H1 (cell line): ENCODE measurements at regions not wholly inside any gene's neighbourhood (a gene's known extent, or its start where the extent isn't known, plus 50 kb on each side); places are given as distances from the start of the nearest gene placed in this dataset.

Experiments
- CTCF ChIA-PET: fragments of 300-600 bp; sonication (Branson Sonifier 250); formaldehyde crosslinking; loops from one replicate; lab custom pipeline; 2021; ENCODE audit not compliant: partially characterized antibody; lab: Charles Lee
- POLR2A ChIA-PET: fragments of 300-600 bp; sonication (Branson Sonifier 250); formaldehyde crosslinking; loops from one replicate; lab custom pipeline; 2021; ENCODE audit warnings: inconsistent platforms; ENCODE audit not compliant: partially characterized antibody; lab: Charles Lee
- DNase-seq, 2 experiments: peaks; one replicate each; pipeline versions ENCODE4 v3.0.0 to v3.0.0-alpha.2; 2010 to 2022; ENCODE audit warnings: low spot score in 2 of 2, low read depth in 1 of 2, mixed read lengths in 1 of 2
- FAIRE-seq: peaks from 2 replicates; lab custom pipeline; 2011; peaks lifted over from hg19 to GRCh38; lab: Jason Lieb, UNC
- H2AFZ ChIP-seq: 2 replicates; pipeline ENCODE4 v1.8.1; 2012; ENCODE audit warnings: low read length, inconsistent platforms
- H2AK5ac ChIP-seq: 2 replicates; pipeline ENCODE4 v1.6.1; 2013; ENCODE audit warnings: low read depth, low read length
- H2BK120ac ChIP-seq: replicated peaks from 2 replicates; pipeline ENCODE3; 2013; ENCODE audit warnings: low read depth, low read length, inconsistent platforms
- H2BK12ac ChIP-seq: 2 replicates; pipeline ENCODE4 v1.6.1; 2013; ENCODE audit warnings: low read depth, low read length
- H2BK15ac ChIP-seq: 2 replicates; pipeline ENCODE4 v1.6.1; 2013; ENCODE audit warnings: low read length
- H2BK20ac ChIP-seq: 2 replicates; pipeline ENCODE4 v1.6.1; 2013; ENCODE audit warnings: low read length
- H2BK5ac ChIP-seq: 2 replicates; pipeline ENCODE4 v1.6.1; 2013; ENCODE audit warnings: low read depth, low read length
- H3K14ac ChIP-seq: 2 replicates; pipeline ENCODE4 v1.6.1; 2013; ENCODE audit warnings: inconsistent platforms; ENCODE audit not compliant: insufficient read length
- H3K18ac ChIP-seq: 2 replicates; pipeline ENCODE4 v1.6.1; 2013; ENCODE audit warnings: low read length; ENCODE audit errors: extremely low read depth
- H3K23ac ChIP-seq: 2 replicates; pipeline ENCODE4 v1.6.1; 2013; ENCODE audit warnings: inconsistent platforms; ENCODE audit not compliant: insufficient read length
- H3K23me2 ChIP-seq: 2 replicates; pipeline ENCODE4 v1.6.1; 2013; ENCODE audit warnings: low read depth, low read length
- H3K27ac ChIP-seq: 2 replicates; pipeline ENCODE4 v1.6.1; 2011; ENCODE audit warnings: low read depth, low read length, inconsistent platforms
- H3K27me3 ChIP-seq, 4 experiments: replicated peaks in 1 of 4; 1 replicate in 1 of 4; 2 replicates in 3 of 4; pipeline versions ENCODE4 v1.6.1 to v1.8.1; 2011 to 2013; ENCODE audit warnings: low read length in 3 of 4, mild to moderate bottlenecking in 3 of 4, inconsistent platforms in 2 of 4, mixed read lengths in 2 of 4, moderate library complexity in 1 of 4; ENCODE audit not compliant: control insufficient read depth in 3 of 4, insufficient read depth in 3 of 4; ENCODE audit errors: extremely low read depth in 1 of 4
- H3K36me3 ChIP-seq, 4 experiments: 2 replicates each; pipeline versions ENCODE4 v1.6.1 to v1.8.1; 2011 to 2013; ENCODE audit warnings: mild to moderate bottlenecking in 4 of 4, low read length in 3 of 4, moderate library complexity in 2 of 4, control low read depth in 1 of 4, inconsistent platforms in 1 of 4; ENCODE audit not compliant: insufficient read depth in 4 of 4, control insufficient read depth in 2 of 4
- H3K4ac ChIP-seq: replicated peaks from 2 replicates; pipeline ENCODE3; 2013; ENCODE audit warnings: low read length, low read depth, mixed read lengths, inconsistent platforms; ENCODE audit not compliant: insufficient read length
- H3K4me1 ChIP-seq, 4 experiments: replicated peaks in 1 of 4; 1 replicate in 1 of 4; 2 replicates in 3 of 4; pipeline versions ENCODE4 v1.6.1 to v1.8.1; 2011 to 2013; ENCODE audit warnings: low read length in 3 of 4, inconsistent platforms in 2 of 4, mixed read lengths in 1 of 4; ENCODE audit not compliant: insufficient read depth in 4 of 4, control insufficient read depth in 3 of 4
- H3K4me2 ChIP-seq, 2 experiments: 2 replicates each; pipeline versions ENCODE4 v1.6.1 to v1.8.1; 2011 to 2013; ENCODE audit warnings: low read depth in 2 of 2, low read length in 2 of 2, control low read depth in 1 of 2, inconsistent platforms in 1 of 2, mild to moderate bottlenecking in 1 of 2; ENCODE audit not compliant: insufficient read depth in 1 of 2
- H3K4me3 ChIP-seq, 4 experiments: fragments of 200-600, 300-600 bp in 1 of 4; sonication (generic), shearing (Covaris generic), sonication (Bioruptor Twin) in 1 of 4; 2 replicates each; pipeline versions ENCODE4 v1.5.1 to v1.8.1; 2011 to 2016; ENCODE audit warnings: low read length in 4 of 4, low read depth in 3 of 4, control low read depth in 2 of 4, inconsistent platforms in 2 of 4, mild to moderate bottlenecking in 2 of 4, mixed read lengths in 1 of 4, moderate library complexity in 1 of 4; ENCODE audit not compliant: insufficient read depth in 2 of 4; ENCODE audit errors: extremely low read depth in 1 of 4
- H3K56ac ChIP-seq: replicated peaks from 2 replicates; pipeline ENCODE3; 2013; ENCODE audit warnings: low read depth, mild to moderate bottlenecking, mixed read lengths, low read length, inconsistent platforms; ENCODE audit not compliant: insufficient read length
- H3K79me1 ChIP-seq: 2 replicates; pipeline ENCODE4 v1.6.1; 2013; ENCODE audit warnings: low read depth, low read length, control low read depth
- H3K79me2 ChIP-seq, 2 experiments: 2 replicates each; pipeline versions ENCODE4 v1.6.1 to v1.8.1; 2012 to 2013; ENCODE audit warnings: low read length in 2 of 2, mild to moderate bottlenecking in 2 of 2, inconsistent platforms in 1 of 2; ENCODE audit not compliant: insufficient read depth in 2 of 2, control insufficient read depth in 1 of 2
- H3K9ac ChIP-seq, 4 experiments: replicated peaks in 1 of 4; 1 replicate in 1 of 4; 2 replicates in 3 of 4; pipeline versions ENCODE4 v1.6.1 to v1.8.1; 2011 to 2013; ENCODE audit warnings: low read depth in 3 of 4, low read length in 3 of 4, control low read depth in 2 of 4, mild to moderate bottlenecking in 2 of 4, moderate library complexity in 2 of 4, inconsistent platforms in 1 of 4; ENCODE audit errors: extremely low read depth in 1 of 4
- H3K9me3 ChIP-seq, 2 experiments: 2 replicates each; pipeline versions ENCODE4 v1.6.1 to v1.8.1; 2012 to 2013; ENCODE audit warnings: mild to moderate bottlenecking in 2 of 2, moderate library complexity in 2 of 2, control low read depth in 1 of 2, inconsistent platforms in 1 of 2, low read depth in 1 of 2, low read length in 1 of 2, mixed read lengths in 1 of 2; ENCODE audit not compliant: insufficient read depth in 2 of 2
- H4K20me1 ChIP-seq, 2 experiments: replicated peaks in 1 of 2; 2 replicates each; pipeline versions ENCODE3 to v1.8.1; 2011 to 2013; ENCODE audit warnings: inconsistent platforms in 2 of 2, low read length in 2 of 2, mild to moderate bottlenecking in 1 of 2; ENCODE audit not compliant: insufficient read depth in 2 of 2, control insufficient read depth in 1 of 2
- H4K5ac ChIP-seq: 2 replicates; pipeline ENCODE4 v1.6.1; 2013; ENCODE audit warnings: low read length, low read depth, mixed read lengths, inconsistent platforms; ENCODE audit not compliant: insufficient read length
- H4K8ac ChIP-seq: 2 replicates; pipeline ENCODE4 v1.8.0; 2013; ENCODE audit warnings: mild to moderate bottlenecking, moderate library complexity, low read length, inconsistent platforms; ENCODE audit not compliant: insufficient read depth; ENCODE audit errors: extremely low read depth
- H4K91ac ChIP-seq: replicated peaks from 2 replicates; pipeline ENCODE3; 2013; ENCODE audit warnings: low read length, mixed read lengths, inconsistent platforms; ENCODE audit not compliant: insufficient read length
- EGR1 ChIP-seq: IDR thresholded peaks from 2 replicates; pipeline ENCODE4 v1.6.1; 2011; ENCODE audit warnings: low read depth, low read length, borderline replicate concordance
- WGBS, 2 experiments: shearing (Covaris generic) in 1 of 2; methylation state at CpG; one replicate each; pipeline versions ENCODE4 v1.1.6 to v1.1.7; 2013 to 2015; ENCODE audit warnings: low lambda C conversion rate in 2 of 2, mixed read lengths in 2 of 2, inconsistent platforms in 1 of 2, low coverage in 1 of 2, missing lambda C conversion rate in 1 of 2; ENCODE audit not compliant: insufficient replicate concordance in 2 of 2, insufficient coverage in 1 of 2, insufficient read length in 1 of 2; ENCODE audit errors: extremely low coverage in 1 of 2, missing lambda C conversion rate in 1 of 2; 5-methylcytosine and 5-hydroxymethylcytosine counted together
- TF ChIP-seq, protein P1 (sequence below): IDR thresholded peaks from 2 replicates; pipeline ENCODE4 v1.6.1; 2012; ENCODE audit warnings: low read length, inconsistent platforms

DNA sequence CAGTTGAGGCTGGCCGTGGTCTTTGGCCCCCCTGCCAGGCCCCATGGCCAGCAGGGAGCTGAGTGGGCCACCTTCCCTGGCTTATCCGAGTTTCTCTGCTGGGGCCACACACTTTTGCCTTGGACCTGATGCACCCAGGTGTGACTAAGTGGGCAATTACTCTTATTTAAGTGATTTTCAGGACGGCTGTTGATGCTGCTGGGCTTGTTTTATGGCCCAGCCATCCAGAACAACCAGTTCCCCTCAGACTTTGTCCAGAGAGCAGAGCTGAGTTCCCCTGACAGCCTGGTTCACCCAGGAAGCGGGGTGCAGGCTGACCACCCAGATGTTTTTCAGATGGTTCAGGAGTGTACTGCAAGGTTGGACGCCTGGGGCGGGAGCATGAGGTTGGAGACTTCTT lies 68.8 kb downstream of the GLI2 start:
- H3K9ac ChIP-seq: peak overlapping the region in 1 of 4 experiments; percentile 10; a peak in 1 of 7 replicates
- WGBS, 2 experiments: 87% methylated on average over 6 of the region's 6 CpGs; no CpG with 5 or more reads in 1 of the 2 experiments
- peaks cover 0 to 34% of the 10 kb centered on the region in 2 experiments; a peak in 1 of 4 replicates for H3K79me2 ChIP-seq
- ChIA-PET POLR2A (interaction anchor here (0.9 kb wide), 1 partner anchor 16 kb away, joined by 3 read pairs; no protein-coding TSS in a partner anchor), CTCF (interaction anchor here (0.7 to 1.6 kb wide), 3 partner anchors 76 to 124 kb away, joined by 3 to 4 read pairs (median 3); no protein-coding TSS in a partner anchor)
- H4K91ac ChIP-seq: no peak overlapping the region
- no peak overlapping the region for H3K27ac ChIP-seq
- H3K18ac ChIP-seq: no peak overlapping the region
- no peak overlapping the region for H3K14ac ChIP-seq
- no peak overlapping the region for H2AK5ac ChIP-seq
- H2BK20ac ChIP-seq: no peak overlapping the region
- no peak overlapping the region for H3K4me3 ChIP-seq
- H4K5ac ChIP-seq: no peak overlapping the region
- no peaks in the 10 kb centered on the region; the same call in 1 of the 2 replicates for H3K23me2 ChIP-seq
- FAIRE-seq (no peak), DNase-seq (no peak)
- H3K27me3 ChIP-seq: no peaks in the 10 kb centered on the region; a peak in 1 of 7 replicates
- H2BK5ac ChIP-seq: no peak overlapping the region
- no peak overlapping the region for H2AFZ ChIP-seq
- peaks cover 33% of the 10 kb centered on the region for H3K79me1 ChIP-seq
- H2BK12ac ChIP-seq: no peak overlapping the region
- H2BK120ac ChIP-seq: no peak overlapping the region
- no peak for TF ChIP-seq EGR1
- TF ChIP-seq, protein P1, sequence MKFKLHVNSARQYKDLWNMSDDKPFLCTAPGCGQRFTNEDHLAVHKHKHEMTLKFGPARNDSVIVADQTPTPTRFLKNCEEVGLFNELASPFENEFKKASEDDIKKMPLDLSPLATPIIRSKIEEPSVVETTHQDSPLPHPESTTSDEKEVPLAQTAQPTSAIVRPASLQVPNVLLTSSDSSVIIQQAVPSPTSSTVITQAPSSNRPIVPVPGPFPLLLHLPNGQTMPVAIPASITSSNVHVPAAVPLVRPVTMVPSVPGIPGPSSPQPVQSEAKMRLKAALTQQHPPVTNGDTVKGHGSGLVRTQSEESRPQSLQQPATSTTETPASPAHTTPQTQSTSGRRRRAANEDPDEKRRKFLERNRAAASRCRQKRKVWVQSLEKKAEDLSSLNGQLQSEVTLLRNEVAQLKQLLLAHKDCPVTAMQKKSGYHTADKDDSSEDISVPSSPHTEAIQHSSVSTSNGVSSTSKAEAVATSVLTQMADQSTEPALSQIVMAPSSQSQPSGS: no peak
- no peak overlapping the region for H3K4me2 ChIP-seq
- no peak overlapping the region for H3K4ac ChIP-seq
- H2BK15ac ChIP-seq: no peak overlapping the region; the same call in 1 of the 2 replicates
- peaks cover 0 to 11% (median 4%) of the 10 kb centered on the region in 4 experiments; a peak in 4 of 8 replicates for H3K36me3 ChIP-seq
- H3K4me1 ChIP-seq: peaks cover 4 to 15% (median 9%) of the 10 kb centered on the region in 4 experiments; a peak in 6 of 7 replicates
- H4K8ac ChIP-seq: peak overlapping the region; percentile 75; the same call in 1 of the 2 replicates
- no peaks in the 10 kb centered on the region for H3K9me3 ChIP-seq
- H3K56ac ChIP-seq: no peak overlapping the region
- no peak overlapping the region for H3K23ac ChIP-seq
- H4K20me1 ChIP-seq: peaks cover 10 to 13% of the 10 kb centered on the region in 2 experiments
